Left kidney (tissue), 1 donor: ENCODE measurements at regions not wholly inside any gene's neighbourhood (a gene's known extent, or its start where the extent isn't known, plus 50 kb on each side); places are given as distances from the start of the nearest gene placed in this dataset.

Experiments used
- DNase-seq: peaks from one replicate; pipeline ENCODE4 v3.0.0-alpha.2; 2013

GRCh38 chr5:54678737-54679136, 161.2 kb downstream of the SNX18 start:
- no peak for DNase-seq

GRCh38 chr5:54676481-54677340, 159.2 kb downstream of the SNX18 start:
- no peak for DNase-seq

- DNase-seq, result no peak
Measured at GRCh38 chr5:54673523-54674225, 156.1 kb downstream of the SNX18 start.

- no peak for DNase-seq
Measured at GRCh38 chr5:54672871-54673270, 155.3 kb downstream of the SNX18 start.

- DNase-seq, result no peak
Measured at GRCh38 chr5:54671681-54672080, 154.1 kb downstream of the SNX18 start.

- DNase-seq, result no peak
Measured at GRCh38 chr5:54671111-54671531, 153.6 kb downstream of the SNX18 start.

GRCh38 chr5:54670281-54670680, 152.7 kb downstream of the SNX18 start:
- no peak for DNase-seq

GRCh38 chr5:54669845-54670244, 152.3 kb downstream of the SNX18 start:
- DNase-seq, result no peak

- DNase-seq, result no peak
Measured at GRCh38 chr5:54669285-54669684, 151.7 kb downstream of the SNX18 start.

- DNase-seq, result no peak
Measured at GRCh38 chr5:54668096-54668495, 150.5 kb downstream of the SNX18 start.

GRCh38 chr5:54667136-54667535, 149.6 kb downstream of the SNX18 start:
- DNase-seq, result no peak

- no peak for DNase-seq
Measured at GRCh38 chr5:54663866-54664265, 146.3 kb downstream of the SNX18 start.

- no peak for DNase-seq
Measured at GRCh38 chr5:54661111-54661510, 143.6 kb downstream of the SNX18 start.

- no peak for DNase-seq
Measured at GRCh38 chr5:54659700-54660131, 142.2 kb downstream of the SNX18 start.

- no peak for DNase-seq
Measured at GRCh38 chr5:54658010-54658409, 140.5 kb downstream of the SNX18 start.

- no peak for DNase-seq
Measured at GRCh38 chr5:54656261-54656728, 138.7 kb downstream of the SNX18 start.

GRCh38 chr5:54655761-54656160, 138.2 kb downstream of the SNX18 start:
- no peak for DNase-seq

- no peak for DNase-seq
Measured at GRCh38 chr5:54655266-54655665, 137.7 kb downstream of the SNX18 start.

- no peak for DNase-seq
Measured at GRCh38 chr5:54653956-54654614, 136.5 kb downstream of the SNX18 start.

GRCh38 chr5:54651482-54652076, 134.0 kb downstream of the SNX18 start:
- DNase-seq, result no peak

GRCh38 chr5:54649041-54649504, 131.5 kb downstream of the SNX18 start:
- DNase-seq, result no peak
